ENCODE measurements at regions not wholly inside any gene's neighbourhood (a gene's known extent, or its start where the extent isn't known, plus 50 kb on each side); places are given as distances from the start of the nearest gene placed in this dataset.
"Not testable (repeated sequence)": the region's sequence is repeated elsewhere in the genome, so short reads cannot be mapped to it uniquely, and the experiment has no call there.

DNA sequence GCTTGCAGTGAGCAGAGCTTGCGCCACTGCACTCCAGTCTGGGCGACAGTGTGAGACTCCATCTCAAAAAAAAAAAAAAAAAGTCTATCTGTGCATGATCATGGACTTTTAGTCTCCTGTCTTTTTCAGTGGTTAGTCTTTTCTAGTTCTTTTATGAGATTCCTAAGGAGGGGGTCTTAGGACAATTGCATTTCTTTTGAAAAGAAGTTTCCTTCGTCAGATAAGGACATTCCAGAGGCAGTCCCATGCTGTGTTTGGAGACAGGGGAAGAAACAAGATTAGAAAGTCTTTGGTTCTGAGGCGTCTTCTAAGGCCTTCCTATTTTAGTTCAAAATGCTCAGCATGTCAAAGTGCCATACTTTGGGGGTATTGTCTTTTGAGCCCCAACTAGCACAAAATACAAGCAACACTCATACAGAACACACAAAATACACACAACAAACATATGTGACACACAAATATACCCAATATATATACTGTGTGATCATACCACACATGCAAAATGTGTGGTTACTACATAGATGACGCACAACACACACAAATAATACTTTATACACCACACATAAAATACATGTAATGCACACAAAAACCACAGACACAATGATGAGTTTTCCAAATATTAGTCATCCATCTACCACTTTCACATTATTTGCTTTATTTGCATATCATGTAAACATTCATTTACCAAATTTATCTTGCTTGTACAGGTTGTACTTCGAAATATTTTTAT lies 394.5 kb downstream of the SPATA31D1 start:
- DNase-seq (ENCODE audit: low read depth in 2 of 2), result no peak

GRCh38 chr9:82385633-82386032 lies 397.1 kb downstream of the SPATA31D1 start:
- DNase-seq (ENCODE audit: low read depth in 2 of 2), result no peak

- no peak for DNase-seq (ENCODE audit: low read depth in 2 of 2)
These were observed 409.0 kb downstream of the SPATA31D1 start for GRCh38 chr9:82397534-82397933.

- DNase-seq (ENCODE audit: low read depth in 2 of 2), result peak; percentile 34 to 37
These were observed 415.8 kb downstream of the SPATA31D1 start for GRCh38 chr9:82404196-82404870.

DNA sequence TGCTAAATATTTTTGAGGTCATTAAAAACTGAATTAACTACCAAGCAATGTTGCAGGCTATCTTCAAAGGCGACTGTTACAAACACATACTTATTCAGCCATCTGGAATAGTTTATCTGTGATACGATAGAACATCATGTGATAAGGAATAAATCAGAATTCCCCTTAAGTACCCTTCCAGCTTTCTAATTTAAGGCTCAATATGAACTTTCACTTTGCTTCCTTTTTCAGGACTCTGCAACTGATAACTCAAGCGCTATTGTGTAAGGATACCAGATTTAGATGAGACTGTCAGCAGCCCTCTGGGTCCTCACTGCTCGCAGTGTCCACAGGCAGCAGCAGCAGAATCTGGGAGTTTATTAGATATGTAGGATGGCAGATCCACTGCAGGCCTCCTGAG lies 416.3 kb downstream of the SPATA31D1 start:
- peak in 1 of 2 experiments; percentile 14 for DNase-seq (ENCODE audit: low read depth in 2 of 2)

GRCh38 chr9:82406456-82407085 lies 418.0 kb downstream of the SPATA31D1 start:
- no peak for DNase-seq (ENCODE audit: low read depth in 2 of 2)

DNA sequence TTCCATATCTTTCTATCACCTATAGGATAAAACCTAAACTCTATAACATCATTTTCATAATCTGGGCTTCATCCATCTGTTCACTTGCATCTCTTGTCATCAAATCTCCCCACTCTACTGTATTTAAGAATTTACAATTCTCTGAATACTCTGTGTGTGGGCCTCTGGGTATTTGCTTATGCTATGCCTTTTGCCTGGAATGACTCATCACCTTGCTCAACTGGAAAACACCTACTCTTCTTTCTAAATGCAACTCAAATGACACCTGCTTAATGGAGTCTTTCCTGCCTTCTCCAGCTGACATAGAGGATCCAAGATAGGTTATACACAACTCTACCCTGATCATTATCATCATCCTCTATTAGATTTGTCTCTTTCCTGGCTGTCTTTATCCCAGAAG lies 421.7 kb downstream of the SPATA31D1 start:
- peak in 1 of 2 experiments; percentile 1 for DNase-seq (ENCODE audit: low read depth in 2 of 2)

GRCh38 chr9:82410866-82411265 lies 422.3 kb downstream of the SPATA31D1 start:
- no peak for DNase-seq (ENCODE audit: low read depth in 2 of 2)

- DNase-seq (ENCODE audit: low read depth in 2 of 2), result no peak
These were observed 424.2 kb downstream of the SPATA31D1 start for GRCh38 chr9:82412586-82413305.

DNA sequence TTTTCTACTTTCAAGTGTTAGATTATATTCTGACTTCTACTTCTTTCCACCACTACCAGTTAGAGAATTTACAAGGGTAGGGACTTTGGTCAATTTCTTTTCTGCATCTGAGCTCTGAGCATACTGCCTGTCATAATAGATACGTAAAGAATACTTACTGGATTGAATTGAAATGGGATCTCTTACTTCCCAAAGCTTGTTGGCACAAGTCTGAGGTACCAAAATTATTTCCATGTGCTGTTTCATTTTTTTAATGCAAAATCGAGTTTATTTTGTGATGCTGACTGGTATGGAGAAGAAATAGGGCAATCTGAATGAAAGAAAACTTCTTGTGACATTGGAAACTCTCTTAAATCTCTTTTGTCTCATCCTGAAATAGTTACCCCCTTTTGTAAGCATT lies 428.9 kb downstream of the SPATA31D1 start:
- DNase-seq (ENCODE audit: low read depth in 2 of 2), result no peak

GRCh38 chr9:82418334-82418733 lies 429.8 kb downstream of the SPATA31D1 start:
- DNase-seq (ENCODE audit: low read depth in 2 of 2), result no peak

GRCh38 chr9:82419696-82420486 lies 431.3 kb downstream of the SPATA31D1 start:
- DNase-seq (ENCODE audit: low read depth in 2 of 2), result no peak

- no peak for DNase-seq (ENCODE audit: low read depth in 2 of 2)
These were observed 432.9 kb downstream of the SPATA31D1 start for GRCh38 chr9:82421498-82421897.

GRCh38 chr9:82423700-82424099 lies 435.1 kb downstream of the SPATA31D1 start:
- no peak for DNase-seq (ENCODE audit: low read depth in 2 of 2)

DNA sequence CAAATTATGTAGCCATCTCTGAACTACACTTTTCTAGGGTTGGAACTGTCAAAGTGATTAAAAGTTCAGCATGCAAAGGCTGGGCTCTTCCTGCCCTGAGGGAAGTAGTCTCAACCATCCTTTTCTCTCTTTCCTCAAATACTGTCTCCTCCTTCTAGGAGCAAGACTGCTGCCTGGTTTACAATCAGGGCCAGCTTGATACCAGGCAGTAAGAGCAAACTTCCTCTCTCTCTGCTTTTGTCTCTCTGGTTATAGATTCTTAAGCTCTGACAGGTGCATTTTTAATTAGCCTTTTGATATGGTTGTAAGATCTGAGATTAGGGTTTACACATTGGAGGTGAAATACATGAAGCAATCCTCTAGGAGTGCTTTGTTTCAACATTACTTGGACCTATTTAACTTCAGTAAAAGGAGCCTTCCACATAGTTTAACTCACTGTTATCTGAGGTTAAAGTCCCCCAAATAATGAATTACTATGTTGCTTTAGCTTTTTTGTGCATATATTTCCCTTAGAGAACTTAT lies 436.1 kb downstream of the SPATA31D1 start:
- no peak for DNase-seq (ENCODE audit: low read depth in 2 of 2)

GRCh38 chr9:82431121-82431520 lies 442.5 kb downstream of the SPATA31D1 start:
- no peak for DNase-seq (ENCODE audit: low read depth in 2 of 2)

DNA sequence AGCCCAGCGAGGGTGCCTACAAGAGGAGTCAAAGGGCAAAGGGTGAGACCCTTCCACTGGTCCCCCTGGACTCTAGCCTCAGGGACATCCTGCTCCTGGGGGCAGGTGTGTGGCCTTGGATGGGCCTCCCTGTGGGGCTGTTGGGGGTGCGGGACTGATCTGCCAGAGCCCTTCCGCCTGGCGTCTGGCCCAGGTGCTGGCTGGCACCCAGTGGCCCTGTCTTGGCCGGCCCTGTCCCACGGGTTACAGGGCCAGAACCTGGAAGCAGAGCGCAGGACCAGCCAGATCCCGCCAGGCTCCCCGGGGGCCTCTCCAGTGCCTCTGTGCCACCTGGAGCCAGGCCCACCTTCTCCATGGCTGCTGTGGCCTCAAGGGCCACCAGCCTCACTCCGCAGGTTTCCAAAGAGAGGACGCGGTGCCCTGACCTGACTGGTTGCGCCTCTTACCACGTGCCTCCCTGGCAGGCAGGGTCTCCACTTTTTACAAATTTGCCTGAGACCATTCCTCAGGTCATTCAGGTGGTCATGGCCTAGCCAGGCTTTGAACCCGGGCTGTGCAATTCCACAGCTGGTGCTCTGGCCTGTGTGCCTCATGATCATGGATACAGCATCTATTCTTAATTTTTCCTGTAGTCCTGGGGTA lies 444.8 kb downstream of the SPATA31D1 start:
- DNase-seq (ENCODE audit: low read depth in 2 of 2), result not testable (repeated sequence)

DNA sequence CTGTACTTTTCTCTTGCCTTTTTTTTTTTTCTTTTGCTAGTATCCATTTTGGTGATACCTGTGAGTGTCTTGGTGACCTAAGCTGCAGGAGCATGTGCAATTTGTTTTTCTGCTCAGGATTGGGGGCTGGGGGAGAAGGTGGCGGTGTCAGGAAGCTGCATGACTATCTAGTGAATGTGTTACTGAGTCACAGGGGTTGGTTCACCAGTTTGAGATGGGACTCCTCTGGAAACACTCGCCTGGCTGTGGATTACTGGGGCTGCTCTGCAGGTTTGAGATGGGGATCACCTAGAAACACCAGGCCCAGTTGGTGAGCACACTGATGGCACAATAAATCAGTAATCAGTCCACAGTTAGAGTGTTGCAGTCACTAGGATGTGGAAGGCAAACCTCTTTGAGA lies 447.9 kb downstream of the SPATA31D1 start:
- DNase-seq (ENCODE audit: low read depth in 2 of 2), result no peak

GRCh38 chr9:82437183-82437582 lies 448.6 kb downstream of the SPATA31D1 start:
- DNase-seq (ENCODE audit: low read depth in 2 of 2), result not testable (repeated sequence)

DNA sequence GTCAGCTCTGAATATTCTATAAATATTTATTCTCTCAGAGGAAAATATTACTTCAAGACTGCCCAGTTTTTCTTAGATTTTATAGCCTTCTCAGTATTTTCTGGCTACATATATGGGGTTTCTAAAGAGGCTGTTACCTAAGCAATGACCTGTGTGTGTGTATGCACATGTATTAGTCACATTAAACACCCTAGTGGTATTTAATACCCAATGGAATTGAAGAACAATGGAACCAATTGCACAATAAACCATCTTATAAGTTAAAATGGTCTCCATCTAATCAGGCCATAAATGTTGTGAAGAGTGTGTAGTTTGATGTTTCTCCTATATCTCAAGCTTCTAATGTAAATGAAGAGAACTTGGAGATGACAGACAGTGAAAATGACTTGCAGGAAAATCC lies 450.0 kb downstream of the SPATA31D1 start:
- DNase-seq (ENCODE audit: low read depth in 2 of 2), result no peak

- no peak for DNase-seq (ENCODE audit: low read depth in 2 of 2)
These were observed 454.7 kb downstream of the SPATA31D1 start for GRCh38 chr9:82443312-82443711.

Data from fibroblast of skin of left quadriceps (primary cell).